22Rv1 (cell line): ENCODE measurements at regions not wholly inside any gene's neighbourhood (a gene's known extent, or its start where the extent isn't known, plus 50 kb on each side); places are given as distances from the start of the nearest gene placed in this dataset.

Source experiments
- H3K27ac ChIP-seq: fragments of 450-650 bp; 2 replicates; pipeline ENCODE4 v1.5.1; 2017
- ZFX ChIP-seq: fragments of 450-650 bp; IDR thresholded peaks from 2 replicates; pipeline ENCODE4 v1.6.1; 2017; ENCODE audit warnings: antibody characterized with exemption, borderline replicate concordance
- TF ChIP-seq, protein P1 (sequence below): fragments of 450-650 bp; IDR thresholded peaks from 2 replicates; pipeline ENCODE4 v1.5.1; 2017; ENCODE audit warnings: mild to moderate bottlenecking

DNA sequence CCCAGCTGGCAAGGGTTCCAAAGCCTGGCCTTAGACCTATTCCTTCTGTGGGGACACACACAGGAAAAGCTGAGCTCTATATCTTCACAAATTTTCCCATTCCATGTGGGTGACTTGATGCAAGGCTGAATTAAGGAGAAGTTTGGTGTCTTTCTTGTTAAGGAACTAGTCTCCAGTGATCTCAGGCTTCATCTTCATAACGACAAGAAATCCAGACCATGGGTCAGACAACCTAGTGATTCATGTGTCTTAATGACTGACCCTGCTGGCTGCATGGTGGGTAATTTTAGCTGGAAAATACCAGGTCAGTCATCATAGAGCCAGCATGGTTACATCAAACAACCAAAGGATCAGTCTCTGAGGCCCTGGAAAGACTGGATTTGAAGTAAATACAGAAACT, 112.7 kb upstream of the SLC4A7 start:
- TF ChIP-seq, protein P1, sequence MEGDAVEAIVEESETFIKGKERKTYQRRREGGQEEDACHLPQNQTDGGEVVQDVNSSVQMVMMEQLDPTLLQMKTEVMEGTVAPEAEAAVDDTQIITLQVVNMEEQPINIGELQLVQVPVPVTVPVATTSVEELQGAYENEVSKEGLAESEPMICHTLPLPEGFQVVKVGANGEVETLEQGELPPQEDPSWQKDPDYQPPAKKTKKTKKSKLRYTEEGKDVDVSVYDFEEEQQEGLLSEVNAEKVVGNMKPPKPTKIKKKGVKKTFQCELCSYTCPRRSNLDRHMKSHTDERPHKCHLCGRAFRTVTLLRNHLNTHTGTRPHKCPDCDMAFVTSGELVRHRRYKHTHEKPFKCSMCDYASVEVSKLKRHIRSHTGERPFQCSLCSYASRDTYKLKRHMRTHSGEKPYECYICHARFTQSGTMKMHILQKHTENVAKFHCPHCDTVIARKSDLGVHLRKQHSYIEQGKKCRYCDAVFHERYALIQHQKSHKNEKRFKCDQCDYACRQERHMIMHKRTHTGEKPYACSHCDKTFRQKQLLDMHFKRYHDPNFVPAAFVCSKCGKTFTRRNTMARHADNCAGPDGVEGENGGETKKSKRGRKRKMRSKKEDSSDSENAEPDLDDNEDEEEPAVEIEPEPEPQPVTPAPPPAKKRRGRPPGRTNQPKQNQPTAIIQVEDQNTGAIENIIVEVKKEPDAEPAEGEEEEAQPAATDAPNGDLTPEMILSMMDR, result no peak
- TF ChIP-seq ZFX, result no peak
- H3K27ac ChIP-seq, result no peak overlapping the region

DNA sequence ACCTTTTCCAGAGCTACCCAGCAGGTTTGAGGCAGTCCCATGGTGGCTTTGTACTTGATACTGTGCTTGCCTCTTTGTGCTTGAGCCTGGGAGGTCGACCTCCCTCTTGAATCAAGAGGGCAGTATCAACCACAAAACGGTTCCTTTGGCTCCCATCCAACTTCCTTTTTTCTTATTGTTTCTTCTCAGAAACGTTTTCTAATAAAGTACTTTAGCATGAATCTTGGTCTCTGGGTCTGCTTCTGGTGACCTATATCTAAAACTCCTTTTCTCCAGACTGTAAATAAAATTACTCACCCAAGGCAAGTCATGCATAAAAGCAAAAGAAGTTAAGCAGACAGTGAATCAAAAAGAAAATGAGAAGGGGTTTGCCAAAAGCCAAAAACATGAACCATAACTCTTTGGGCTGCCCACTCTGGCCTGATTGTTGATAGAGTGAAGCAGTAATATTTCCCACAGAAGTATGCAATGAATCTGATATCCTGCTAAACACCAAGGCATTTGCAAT, 112.2 kb upstream of the SLC4A7 start:
- TF ChIP-seq, protein P1, result no peak
- no peak for TF ChIP-seq ZFX
- H3K27ac ChIP-seq, result no peak overlapping the region

DNA sequence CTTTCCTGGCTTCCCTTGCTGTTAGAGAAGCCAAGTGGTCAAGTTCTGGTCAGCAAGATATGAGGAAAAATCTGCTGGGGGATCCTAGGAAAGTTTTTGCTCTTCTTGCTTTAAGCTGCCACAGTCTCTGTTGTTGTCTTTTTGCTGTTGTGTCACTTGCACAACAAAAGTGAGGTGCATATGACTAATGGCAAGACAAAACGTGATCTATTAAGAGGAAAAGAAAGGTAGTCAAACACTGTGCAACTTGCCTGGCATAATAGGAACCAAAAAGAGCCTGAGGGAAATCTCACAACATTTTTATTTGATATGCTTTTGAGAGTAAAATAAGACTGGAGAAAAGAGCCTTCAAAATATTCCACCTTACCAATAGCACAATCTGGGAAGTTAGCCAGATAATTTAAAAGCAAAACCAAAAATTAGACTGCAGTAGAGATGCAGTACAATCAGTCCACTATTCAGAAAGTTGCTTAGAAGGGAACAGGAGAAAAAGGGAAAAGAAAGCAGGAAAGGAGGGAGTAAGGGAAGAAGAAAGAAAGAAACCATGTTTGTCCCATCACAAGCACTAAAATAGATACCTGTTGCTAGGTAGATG, 110.0 kb upstream of the SLC4A7 start:
- TF ChIP-seq, protein P1, result no peak
- TF ChIP-seq ZFX, result no peak

DNA sequence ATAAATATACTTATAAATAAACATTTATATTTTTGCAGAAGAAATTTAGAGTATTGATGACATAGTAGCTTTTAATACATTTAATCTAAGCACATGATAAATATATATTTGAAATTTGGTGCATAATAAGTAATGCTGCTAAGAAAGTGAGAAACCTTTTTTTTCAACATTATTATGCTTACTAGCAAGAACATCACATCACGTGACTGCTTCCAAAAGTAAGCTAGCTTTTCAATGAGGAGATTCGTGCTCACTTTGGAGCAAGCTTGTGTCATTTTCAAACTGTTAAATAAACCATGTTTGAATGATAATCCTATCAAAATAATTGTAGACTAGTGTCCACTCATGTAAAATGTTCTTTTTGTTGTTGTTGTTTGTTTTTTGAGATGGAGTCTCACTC, 109.0 kb upstream of the SLC4A7 start:
- TF ChIP-seq, protein P1, result no peak
- TF ChIP-seq ZFX, result no peak
- H3K27ac ChIP-seq, result no peak overlapping the region

More for the DNA sequence above, 110.0 kb upstream of the SLC4A7 start:
- no peak overlapping the region for H3K27ac ChIP-seq

DNA sequence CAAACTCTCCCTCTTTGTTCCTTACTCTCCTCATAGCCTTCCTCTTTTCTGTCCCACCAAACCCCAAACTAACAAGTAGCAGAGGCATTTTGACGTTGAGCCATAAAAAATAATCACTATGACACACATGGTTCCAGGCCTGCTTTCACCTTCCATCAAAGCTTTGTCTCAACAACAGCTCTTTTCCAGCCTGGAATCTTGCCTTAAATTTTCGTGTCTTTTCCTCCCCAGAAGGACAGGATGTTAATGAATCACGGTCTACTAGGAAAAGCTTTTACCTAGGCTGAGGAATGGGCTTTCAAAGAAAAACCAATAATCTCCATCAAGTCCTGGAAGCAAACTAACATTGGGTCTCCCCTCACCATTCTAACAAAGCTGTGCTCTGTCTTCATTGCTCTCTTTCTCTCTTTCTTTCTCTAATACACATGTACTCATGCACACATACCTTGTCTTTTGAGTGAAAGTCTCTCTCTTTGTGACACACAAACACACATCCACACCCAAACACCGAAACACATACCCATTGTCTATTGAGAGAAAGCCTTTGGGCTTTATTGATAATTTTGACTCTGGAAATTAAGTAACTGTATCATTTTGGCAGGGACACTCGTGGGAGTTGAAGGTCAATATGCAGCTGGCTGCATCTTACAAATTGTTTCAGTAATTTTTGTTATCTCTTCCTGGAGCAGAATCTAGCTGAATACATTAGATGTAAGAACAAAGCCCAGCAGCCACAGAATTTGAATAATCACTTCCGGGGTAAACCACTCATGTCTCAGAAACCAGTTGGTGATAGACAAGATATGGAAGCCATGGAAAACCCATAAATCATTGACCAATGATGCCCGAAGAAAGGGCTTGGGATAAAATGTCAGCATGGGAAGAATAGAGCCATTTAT, 107.4 kb upstream of the SLC4A7 start:
- TF ChIP-seq, protein P1, result no peak
- TF ChIP-seq ZFX, result no peak

DNA sequence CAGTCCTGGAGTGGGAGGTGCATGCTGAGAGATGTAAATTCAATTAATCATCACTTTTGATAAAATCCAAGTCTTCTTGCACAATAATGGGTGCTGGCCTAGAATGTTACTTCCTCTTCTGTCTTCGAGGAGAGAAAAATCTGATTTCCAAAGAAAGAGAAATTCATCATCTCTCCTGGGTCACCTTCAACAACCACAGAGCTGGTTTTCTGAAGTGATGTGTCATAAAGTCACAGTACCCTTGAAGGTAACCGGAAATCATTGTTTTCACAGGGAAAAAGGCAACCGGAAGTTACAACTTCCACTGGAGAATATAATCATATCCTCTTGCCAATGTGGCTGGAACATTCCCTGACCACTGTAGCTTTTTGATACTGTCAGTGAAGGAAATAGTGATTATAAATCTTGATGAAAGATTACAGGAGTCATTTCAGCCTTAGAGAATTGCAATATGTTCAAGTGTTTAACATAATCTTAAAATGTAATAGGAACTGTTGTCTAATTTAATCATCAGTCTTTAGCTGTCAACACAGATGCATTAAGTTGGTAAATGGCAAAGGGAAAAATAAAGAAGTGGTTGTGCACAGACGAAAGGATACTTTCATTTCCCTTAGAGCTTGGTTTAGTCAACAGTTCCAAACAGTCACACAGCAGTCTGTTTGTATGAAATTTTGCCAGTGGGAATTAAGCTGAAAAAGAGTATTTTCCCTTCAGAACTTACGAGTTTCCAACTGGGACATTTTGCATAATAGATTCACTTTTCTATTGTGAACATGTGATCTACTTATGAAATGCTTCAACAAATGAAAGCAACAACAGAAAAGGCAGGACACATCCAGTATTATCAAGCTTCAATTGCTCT, 106.5 kb upstream of the SLC4A7 start:
- TF ChIP-seq, protein P1, result no peak
- no peak for TF ChIP-seq ZFX
- H3K27ac ChIP-seq, result no peak overlapping the region

More for the DNA sequence above, 107.4 kb upstream of the SLC4A7 start:
- H3K27ac ChIP-seq, result no peak overlapping the region
